Cardiac muscle cell (in vitro differentiated cells and primary cell): ENCODE measurements at regions not wholly inside any gene's neighbourhood (a gene's known extent, or its start where the extent isn't known, plus 50 kb on each side); places are given as distances from the start of the nearest gene placed in this dataset.
A peak's percentile ranks its signal among the peaks of the same experiment; 100 is the strongest.
"Not testable (repeated sequence)": the region's sequence is repeated elsewhere in the genome, so short reads cannot be mapped to it uniquely, and the experiment has no call there.

Experiments
- DNase-seq, 2 donors: peaks; one replicate each; pipeline versions ENCODE4 v3.0.0 to v3.0.0-alpha.2; 2010 to 2017; ENCODE audit warnings: low read depth in 1 of 2, low spot score in 1 of 2
- H3K27ac ChIP-seq: fragments of 200-600 bp; sonication (generic); 2 replicates; pipeline ENCODE4 v1.5.1; 2016
- H3K27me3 ChIP-seq: fragments of 200-600 bp; sonication (generic); 2 replicates; pipeline ENCODE4 v1.6.0; 2016; ENCODE audit warnings: control low read depth
- H3K36me3 ChIP-seq: fragments of 200-600 bp; sonication (generic); 2 replicates; pipeline ENCODE4 v1.5.1; 2016; ENCODE audit warnings: control low read depth
- H3K4me1 ChIP-seq: fragments of 200-600 bp; sonication (generic); 2 replicates; pipeline ENCODE4 v1.8.1; 2017; ENCODE audit warnings: low read depth, mild to moderate bottlenecking, mixed run types
- H3K4me3 ChIP-seq: fragments of 200-600 bp; sonication (generic); 2 replicates; pipeline ENCODE4 v1.5.1; 2016; ENCODE audit warnings: mild to moderate bottlenecking
- H3K9me3 ChIP-seq: fragments of 200-600 bp; sonication (generic); 2 replicates; pipeline ENCODE4 v1.5.1; 2017; ENCODE audit warnings: low read depth, mild to moderate bottlenecking, control low read depth
- CTCF ChIP-seq: IDR thresholded peaks from 2 replicates; pipeline ENCODE4 v1.5.1; 2012; ENCODE audit warnings: low read depth, mild to moderate bottlenecking, low read length

GRCh38 chr4:87716371-87717265 is 66.5 kb downstream of the DMP1 start:
- Histone ChIP-seq H3K4me3 (no peak overlapping the region), H3K4me1 (no peaks in the 10 kb centered on the region), H3K9me3 (no peaks in the 10 kb centered on the region), H3K36me3 (no peaks in the 10 kb centered on the region), H3K27me3 (no peaks in the 10 kb centered on the region), H3K27ac (no peak overlapping the region)
- no peak for TF ChIP-seq CTCF
- DNase-seq = peak in 1 of 2 donors; percentile 21

- Histone ChIP-seq H3K27me3 (no peaks in the 10 kb centered on the region), H3K4me1 (no peaks in the 10 kb centered on the region), H3K27ac (no peak overlapping the region), H3K4me3 (no peak overlapping the region), H3K36me3 (no peaks in the 10 kb centered on the region), H3K9me3 (no peaks in the 10 kb centered on the region)
- no peak for TF ChIP-seq CTCF
- DNase-seq = no peak
These were observed 67.4 kb downstream of the DMP1 start for GRCh38 chr4:87717276-87718031.

GRCh38 chr4:87718217-87718835 is 68.2 kb downstream of the DMP1 start:
- no peak for TF ChIP-seq CTCF
- DNase-seq = no peak
- no peak overlapping the region for H3K27ac ChIP-seq
- H3K36me3 ChIP-seq = no peaks in the 10 kb centered on the region
- no peaks in the 10 kb centered on the region for H3K4me1 ChIP-seq
- no peak overlapping the region for H3K4me3 ChIP-seq
- H3K27me3 ChIP-seq = no peaks in the 10 kb centered on the region
- H3K9me3 ChIP-seq = no peaks in the 10 kb centered on the region

GRCh38 chr4:87720094-87720691 is 70.1 kb downstream of the DMP1 start:
- no peak for TF ChIP-seq CTCF
- no peaks in the 10 kb centered on the region for H3K36me3 ChIP-seq
- no peak overlapping the region for H3K4me3 ChIP-seq
- H3K4me1 ChIP-seq = no peaks in the 10 kb centered on the region
- no peaks in the 10 kb centered on the region for H3K9me3 ChIP-seq
- no peak overlapping the region for H3K27ac ChIP-seq
- no peaks in the 10 kb centered on the region for H3K27me3 ChIP-seq
- no peak for DNase-seq

- H3K4me3 ChIP-seq, H3K4me1 ChIP-seq, H3K36me3 ChIP-seq, H3K9me3 ChIP-seq, H3K27me3 ChIP-seq, H3K27ac ChIP-seq, DNase-seq: not testable (repeated sequence)
These were observed 74.1 kb upstream of the IBSP start for GRCh38 chr4:87725287-87725686.
